ENCODE measurements at regions not wholly inside any gene's neighbourhood (a gene's known extent, or its start where the extent isn't known, plus 50 kb on each side); places are given as distances from the start of the nearest gene placed in this dataset.
A peak's percentile ranks its signal among the peaks of the same experiment; 100 is the strongest.
"Not testable (repeated sequence)": the region's sequence is repeated elsewhere in the genome, so short reads cannot be mapped to it uniquely, and the experiment has no call there.

- no peak for DNase-seq (ENCODE audit: extremely low read depth in 1 of 2, low read depth in 1 of 2)
Measured at GRCh38 chr1:184889166-184889565, 85.1 kb downstream of the NIBAN1 start.

DNA sequence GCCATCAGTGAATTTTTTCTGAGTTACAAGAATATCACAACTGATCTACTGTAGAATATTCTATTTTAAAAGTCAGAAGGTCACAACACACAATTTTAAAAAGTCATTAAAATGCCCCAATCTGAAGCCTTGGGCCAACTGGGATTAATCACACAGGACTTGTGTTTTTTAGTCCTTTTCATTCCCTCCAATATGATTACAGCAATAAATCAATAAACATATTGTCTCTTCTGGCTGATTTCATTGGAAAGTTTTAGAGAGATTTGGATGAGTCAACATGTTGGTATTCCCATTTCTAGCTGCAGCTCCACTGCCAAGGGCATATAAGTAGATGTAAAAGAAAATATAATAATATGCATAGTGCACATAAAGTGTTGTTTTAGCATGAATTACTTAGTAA is 85.8 kb downstream of the NIBAN1 start:
- no peak for DNase-seq (ENCODE audit: extremely low read depth in 1 of 2, low read depth in 1 of 2)

DNA sequence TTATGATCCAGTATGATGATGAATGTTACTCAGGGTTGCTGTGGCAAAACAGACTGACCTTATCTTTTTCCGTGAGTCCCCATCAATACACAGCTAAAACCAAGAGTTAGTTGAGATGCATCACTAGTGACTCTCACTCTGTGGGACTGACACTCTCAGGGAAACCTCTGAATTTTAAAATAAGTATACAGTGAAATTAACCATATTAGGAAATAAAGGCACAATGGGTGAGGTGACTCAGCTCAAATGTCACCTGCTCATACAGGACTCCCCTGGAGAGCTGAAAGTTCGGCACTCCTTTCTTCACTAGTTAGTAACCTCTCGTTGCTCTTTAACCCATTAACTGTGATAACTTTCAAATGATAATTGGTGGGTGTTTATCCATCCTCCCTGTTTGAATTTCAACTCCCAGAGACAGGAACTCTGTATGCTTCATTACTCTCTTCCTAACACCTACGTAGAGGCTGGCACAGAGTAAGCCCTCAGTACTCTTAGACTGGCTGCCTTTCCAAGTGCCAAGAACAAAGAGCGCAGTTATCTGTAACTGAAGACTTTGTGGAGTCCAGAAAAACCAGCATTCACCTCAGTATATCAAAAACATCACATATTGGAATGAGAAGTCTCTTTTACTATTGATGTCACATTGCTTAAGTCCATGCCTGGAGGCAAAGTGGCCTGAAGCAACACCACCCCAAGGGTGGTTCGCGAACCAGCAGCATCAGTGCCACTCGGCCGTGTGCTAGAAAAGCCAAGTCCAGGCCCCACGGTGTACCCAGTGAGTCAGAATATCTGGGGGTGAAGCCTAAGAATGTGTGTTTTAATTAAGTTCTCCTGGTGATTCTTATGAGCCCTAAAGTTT is 91.1 kb downstream of the NIBAN1 start:
- DNase-seq (ENCODE audit: extremely low read depth in 1 of 2, low read depth in 1 of 2) = no peak

DNA sequence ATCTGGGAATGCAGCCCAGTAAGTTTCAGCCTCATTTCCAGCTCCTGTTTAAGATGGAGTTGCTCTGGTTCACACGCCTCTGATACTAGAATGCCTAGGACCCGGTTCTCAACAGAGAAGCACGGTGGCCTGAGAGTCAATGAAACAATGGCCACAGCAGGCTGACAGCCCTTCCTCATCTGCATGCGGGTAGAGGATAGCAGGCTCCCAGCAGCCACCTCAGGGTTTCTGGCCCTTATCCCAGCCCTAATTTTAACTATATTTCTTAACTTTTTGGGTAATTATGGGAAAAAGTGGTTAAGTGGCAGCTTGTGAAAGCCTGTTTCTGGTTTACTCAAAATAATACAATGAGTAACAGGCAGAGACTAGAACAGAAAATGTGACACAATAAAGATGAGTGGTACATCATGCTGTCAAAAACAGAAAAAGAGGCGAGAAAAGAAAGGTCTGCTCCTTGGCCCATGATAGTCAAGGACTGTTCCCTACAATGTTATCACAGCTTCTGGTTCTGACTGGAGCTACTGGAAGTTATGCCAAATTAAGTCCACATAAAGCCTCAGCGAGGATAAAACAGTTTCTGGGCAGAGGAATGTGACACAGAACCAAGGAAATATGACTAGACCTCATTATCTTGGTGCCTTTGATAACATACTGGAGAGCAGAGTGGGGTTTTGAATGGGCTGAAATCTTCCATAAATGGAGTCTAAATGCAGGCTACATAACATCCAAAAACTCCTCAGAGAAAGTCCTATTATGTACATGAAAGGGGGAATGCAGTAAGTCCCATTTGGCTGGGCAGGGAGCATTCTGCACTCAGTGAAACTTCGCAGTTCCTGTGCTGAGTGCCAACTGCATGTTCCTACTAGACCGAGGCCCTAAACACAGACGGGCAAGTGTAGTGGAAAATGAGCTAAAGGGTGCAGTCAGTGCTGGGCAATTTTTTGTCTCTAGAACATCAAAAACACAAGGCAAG is 92.1 kb downstream of the NIBAN1 start:
- no peak for DNase-seq (ENCODE audit: extremely low read depth in 1 of 2, low read depth in 1 of 2)

- DNase-seq (ENCODE audit: extremely low read depth in 1 of 2, low read depth in 1 of 2) = no peak
Measured at GRCh38 chr1:184879876-184880557, 94.3 kb downstream of the NIBAN1 start.

DNA sequence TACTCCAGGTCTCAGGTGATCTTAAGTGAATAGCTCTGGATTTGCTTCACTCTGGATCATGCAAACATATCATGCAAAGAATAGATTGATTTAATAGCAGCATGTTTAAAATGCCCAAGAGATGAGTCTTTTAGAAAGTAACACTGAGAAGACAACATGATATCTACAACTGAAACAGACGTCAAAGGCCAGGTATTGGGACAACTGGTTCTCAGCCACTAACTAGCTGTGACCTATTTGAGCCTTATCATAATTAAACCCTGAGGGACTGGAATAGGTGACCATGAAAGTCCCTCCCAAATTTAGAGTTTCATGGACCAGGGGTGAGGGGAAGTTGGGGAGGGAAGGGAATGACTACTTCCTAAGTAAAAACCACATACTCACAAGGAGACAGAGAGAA is 95.7 kb downstream of the NIBAN1 start:
- no peak for DNase-seq (ENCODE audit: extremely low read depth in 1 of 2, low read depth in 1 of 2)

DNA sequence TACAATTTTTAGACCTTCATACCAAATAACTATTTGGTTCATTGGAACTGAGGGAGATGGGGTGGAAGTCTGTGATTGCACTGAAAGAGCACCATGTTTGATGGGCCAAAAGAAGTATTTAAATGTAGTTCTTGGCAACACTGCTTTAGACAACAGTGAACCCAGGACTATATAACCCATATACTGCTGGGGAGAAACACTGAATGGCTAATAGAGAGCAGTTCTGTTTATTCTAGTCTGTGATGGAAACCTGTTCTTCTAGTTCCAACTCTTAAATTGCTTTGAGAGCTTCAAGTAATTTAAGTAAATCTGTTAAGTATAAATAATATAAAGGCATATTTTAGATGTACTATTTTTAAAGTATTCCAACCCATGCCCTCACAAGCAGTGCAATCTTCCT is 96.3 kb downstream of the NIBAN1 start:
- no peak for DNase-seq (ENCODE audit: extremely low read depth in 1 of 2, low read depth in 1 of 2)

DNA sequence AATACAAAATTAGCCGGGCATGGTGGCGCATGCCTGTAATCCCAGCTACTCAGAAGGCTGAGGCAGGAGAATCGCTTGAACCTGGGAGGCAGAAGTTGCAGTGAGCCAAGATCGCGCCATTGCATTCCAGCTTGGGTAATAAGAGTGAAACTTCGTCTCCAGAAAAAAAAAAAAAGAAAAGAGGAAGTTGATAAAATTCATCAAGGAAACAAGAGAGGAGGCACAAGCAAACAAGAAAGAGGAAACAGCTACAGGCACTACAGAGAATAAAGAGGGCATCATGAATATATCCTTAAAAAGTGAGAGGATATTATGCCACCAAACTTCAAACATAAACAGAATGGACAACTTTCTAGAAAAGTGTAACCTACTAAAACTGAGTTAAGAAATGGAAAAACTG is 98.3 kb downstream of the NIBAN1 start:
- DNase-seq (ENCODE audit: extremely low read depth in 1 of 2, low read depth in 1 of 2) = not testable (repeated sequence)

DNA sequence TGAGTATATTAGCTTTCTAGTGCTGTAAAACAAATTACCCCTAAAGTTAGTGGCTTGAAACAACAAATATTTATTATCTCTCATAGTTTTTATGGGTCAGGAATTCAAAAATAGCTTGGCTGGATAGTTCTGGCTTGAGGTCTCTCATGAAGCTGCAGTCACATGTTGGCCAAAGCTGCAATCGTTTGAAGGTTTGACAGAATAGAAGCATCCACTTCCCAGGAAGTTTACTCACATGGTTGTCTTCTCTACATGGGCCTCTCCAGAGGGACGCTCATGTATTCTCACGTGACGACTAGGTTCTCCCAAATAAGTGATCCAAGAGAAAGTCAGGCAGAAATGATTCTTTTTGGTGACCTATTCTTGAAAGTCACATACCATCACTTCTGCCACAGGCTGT is 99.1 kb downstream of the NIBAN1 start:
- no peak for DNase-seq (ENCODE audit: extremely low read depth in 1 of 2, low read depth in 1 of 2)

- DNase-seq (ENCODE audit: extremely low read depth in 1 of 2, low read depth in 1 of 2) = no peak
Measured at GRCh38 chr1:184870319-184870718, 104.0 kb downstream of the NIBAN1 start.

GRCh38 chr1:184867866-184868689 is 106.2 kb downstream of the NIBAN1 start:
- DNase-seq (ENCODE audit: extremely low read depth in 1 of 2, low read depth in 1 of 2) = no peak

GRCh38 chr1:184866991-184867788 is 107.1 kb downstream of the NIBAN1 start:
- DNase-seq (ENCODE audit: extremely low read depth in 1 of 2, low read depth in 1 of 2) = peak; percentile 36 to 47

DNA sequence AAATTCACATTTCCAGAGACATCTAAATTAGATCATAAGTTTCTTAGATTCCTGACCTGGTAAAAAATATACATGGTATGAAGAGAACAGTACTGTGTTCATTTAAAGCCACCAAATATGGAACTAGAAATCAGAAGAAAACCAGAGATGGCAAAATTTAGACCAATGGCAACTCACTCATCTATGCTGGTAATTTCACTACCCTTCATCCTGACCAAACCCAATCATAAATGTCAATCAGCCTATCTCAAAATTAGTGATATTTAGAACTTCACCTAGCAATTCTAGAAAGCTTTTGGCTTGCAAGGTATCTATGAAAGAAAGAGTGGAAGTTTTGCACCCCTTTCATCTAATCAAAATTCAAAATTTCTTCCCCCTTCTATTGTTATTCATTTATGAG is 107.7 kb downstream of the NIBAN1 start:
- DNase-seq (ENCODE audit: extremely low read depth in 1 of 2, low read depth in 1 of 2) = no peak

GRCh38 chr1:184865831-184866230 is 108.5 kb downstream of the NIBAN1 start:
- DNase-seq (ENCODE audit: extremely low read depth in 1 of 2, low read depth in 1 of 2) = no peak

DNA sequence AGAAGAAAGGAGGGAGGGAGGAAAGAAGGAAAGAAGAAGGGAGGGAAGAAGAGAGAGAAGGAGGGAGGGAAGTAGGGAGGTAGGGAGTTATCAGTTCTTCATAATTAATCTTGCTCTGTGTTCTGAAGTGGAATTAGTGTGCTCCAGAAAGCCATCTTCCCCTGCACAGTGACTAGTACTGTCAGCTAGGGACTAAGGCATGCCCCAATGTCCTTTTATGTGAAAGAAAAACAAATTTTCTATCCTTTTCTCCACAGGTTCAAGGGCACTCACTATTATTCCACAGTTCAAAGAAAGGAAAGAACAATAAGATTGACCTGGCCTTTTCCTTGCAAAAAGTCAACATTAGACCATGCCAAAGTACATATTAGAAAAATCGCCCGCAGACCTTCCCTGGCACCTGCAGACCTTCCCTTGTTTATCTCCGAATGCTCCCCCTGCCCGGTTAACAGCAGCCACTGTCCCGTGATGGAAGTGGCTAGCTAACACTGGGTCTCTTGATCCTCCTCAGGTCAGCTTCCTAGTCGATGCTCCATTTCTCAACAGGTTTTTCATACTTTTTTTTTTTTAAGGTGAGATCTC is 107.2 kb upstream of the EDEM3 start:
- DNase-seq (ENCODE audit: extremely low read depth in 1 of 2, low read depth in 1 of 2) = no peak

- DNase-seq (ENCODE audit: extremely low read depth in 1 of 2, low read depth in 1 of 2) = no peak
Measured at GRCh38 chr1:184860985-184861754, 106.5 kb upstream of the EDEM3 start.

DNA sequence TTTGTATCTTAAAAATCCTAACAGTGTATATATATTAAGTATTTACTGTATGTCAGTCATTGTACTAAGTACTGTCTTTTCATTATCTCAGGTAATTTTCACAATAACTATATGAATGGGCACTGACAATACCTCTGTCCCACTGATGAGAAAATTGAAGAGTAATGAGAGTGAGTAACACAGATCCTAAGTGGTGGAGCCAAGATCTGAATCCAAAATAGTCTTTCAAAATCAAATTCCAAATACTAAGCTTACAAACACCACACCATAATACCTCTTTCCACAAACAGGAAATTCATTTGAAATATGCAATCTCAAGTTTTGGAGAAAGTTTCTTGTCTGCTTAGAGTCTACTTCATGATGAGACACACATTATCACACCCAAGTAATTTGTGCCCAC is 105.9 kb upstream of the EDEM3 start:
- DNase-seq (ENCODE audit: extremely low read depth in 1 of 2, low read depth in 1 of 2) = no peak

GRCh38 chr1:184859381-184860105 is 104.9 kb upstream of the EDEM3 start:
- no peak for DNase-seq (ENCODE audit: extremely low read depth in 1 of 2, low read depth in 1 of 2)

All from stimulated activated CD8-positive, alpha-beta memory T cell treated with anti-CD3 and anti-CD28 coated beads, Interleukin-7, amount 100 ng/mL, for 48 hours (primary cell).